ENCODE measurements at regions not wholly inside any gene's neighbourhood (a gene's known extent, or its start where the extent isn't known, plus 50 kb on each side); places are given as distances from the start of the nearest gene placed in this dataset.
"Not testable (repeated sequence)": the region's sequence is repeated elsewhere in the genome, so short reads cannot be mapped to it uniquely, and the experiment has no call there.

GRCh38 chr12:112711507-112711906 is 80.0 kb upstream of the RPH3A start:
- no peak for DNase-seq

GRCh38 chr12:112712751-112713150 is 78.8 kb upstream of the RPH3A start:
- DNase-seq = not testable (repeated sequence)

GRCh38 chr12:112713471-112713870 is 78.1 kb upstream of the RPH3A start:
- DNase-seq = no peak

GRCh38 chr12:112714166-112714710 is 77.3 kb upstream of the RPH3A start:
- no peak for DNase-seq

- no peak for DNase-seq
These were observed 75.2 kb upstream of the RPH3A start for GRCh38 chr12:112716099-112717093.

GRCh38 chr12:112728864-112729263 is 62.7 kb upstream of the RPH3A start:
- no peak for DNase-seq

- no peak for DNase-seq
These were observed 56.5 kb upstream of the RPH3A start for GRCh38 chr12:112734859-112735695.

- DNase-seq = no peak
These were observed 53.0 kb upstream of the RPH3A start for GRCh38 chr12:112738531-112738930.

GRCh38 chr12:112740387-112740934 is 51.1 kb upstream of the RPH3A start:
- no peak for DNase-seq

- no peak for DNase-seq
These were observed 50.4 kb upstream of the RPH3A start for GRCh38 chr12:112741106-112741505.

All from left kidney (tissue), 1 donor.